SK-N-SH treated with all-trans-retinoic acid at 6 μM for 48 hours (cell line): ENCODE measurements at regions not wholly inside any gene's neighbourhood (a gene's known extent, or its start where the extent isn't known, plus 50 kb on each side); places are given as distances from the start of the nearest gene placed in this dataset.

Source experiments
- ATAC-seq: fragments of 200-7000 bp; cut with Tn5 transposase; 3 replicates; pipeline ENCODE4 v1.9.1; 2020; ENCODE audit warnings: mild to moderate bottlenecking, moderate library complexity
- ARNTL ChIP-seq: fragments of 450-650 bp; formaldehyde crosslinking; IDR thresholded peaks from 2 replicates; pipeline ENCODE4 v1.5.0; 2020; ENCODE audit warnings: low read depth, mild to moderate bottlenecking, moderate library complexity, borderline replicate concordance
- BACH2 ChIP-seq: fragments of 250-450 bp; sonication (Bioruptor Pico); IDR thresholded peaks from 2 replicates; pipeline ENCODE4 v1.9.0; 2021; ENCODE audit warnings: mild to moderate bottlenecking, borderline replicate concordance
- CREB5 ChIP-seq: fragments of 250-450 bp; sonication (Bioruptor Pico); IDR thresholded peaks from 2 replicates; pipeline ENCODE4 v1.5.1; 2020; ENCODE audit warnings: low read depth, mild to moderate bottlenecking, moderate library complexity
- CSDC2 ChIP-seq: fragments of 250-450 bp; sonication (Bioruptor Pico); IDR thresholded peaks from 2 replicates; pipeline ENCODE4 v1.5.0; 2020; ENCODE audit warnings: mild to moderate bottlenecking, moderate library complexity
- CSRNP3 ChIP-seq: fragments of 250-450 bp; sonication (Bioruptor Pico); IDR thresholded peaks from 2 replicates; pipeline ENCODE4 v1.5.1; 2021; ENCODE audit warnings: mild to moderate bottlenecking, moderate library complexity
- ESRRG ChIP-seq: fragments of 250-450 bp; sonication (Bioruptor Pico); IDR thresholded peaks from 2 replicates; pipeline ENCODE4 v1.6.1; 2021; ENCODE audit warnings: mild to moderate bottlenecking
- GLIS3 ChIP-seq: fragments of 250-450 bp; sonication (Bioruptor Pico); IDR thresholded peaks from 2 replicates; pipeline ENCODE4 v1.5.0; 2020; ENCODE audit warnings: mild to moderate bottlenecking, moderate library complexity
- ISL1 ChIP-seq: fragments of 250-450 bp; sonication (Bioruptor Pico); IDR thresholded peaks from 2 replicates; pipeline ENCODE4 v2.1.2; 2022; ENCODE audit warnings: mild to moderate bottlenecking, moderate library complexity
- OSR1 ChIP-seq: fragments of 250-450 bp; sonication (Bioruptor Pico); IDR thresholded peaks from 2 replicates; pipeline ENCODE4 v1.8.0; 2022; ENCODE audit warnings: moderate library complexity, mild to moderate bottlenecking, inconsistent platforms
- PATZ1 ChIP-seq: fragments of 250-450 bp; sonication (Bioruptor Pico); IDR thresholded peaks from 2 replicates; pipeline ENCODE4 v1.8.0; 2020; ENCODE audit warnings: mild to moderate bottlenecking, moderate library complexity, borderline replicate concordance
- PPARA ChIP-seq: fragments of 250-450 bp; sonication (Bioruptor Pico); IDR thresholded peaks from 2 replicates; pipeline ENCODE4 v1.5.0; 2020; ENCODE audit warnings: mild to moderate bottlenecking, borderline replicate concordance
- RARB ChIP-seq: fragments of 250-450 bp; sonication (Bioruptor Pico); IDR thresholded peaks from 2 replicates; pipeline ENCODE4 v1.8.0; 2021; ENCODE audit warnings: mild to moderate bottlenecking, moderate library complexity
- SNAI2 ChIP-seq: fragments of 250-450 bp; sonication (Bioruptor Pico); IDR thresholded peaks from 2 replicates; pipeline ENCODE4 v1.5.0; 2020; ENCODE audit warnings: mild to moderate bottlenecking, moderate library complexity
- TCF4 ChIP-seq: fragments of 250-450 bp; sonication (Bioruptor Pico); IDR thresholded peaks from 2 replicates; pipeline ENCODE4 v1.8.0; 2021; ENCODE audit warnings: mild to moderate bottlenecking, moderate library complexity, borderline replicate concordance
- ZFP3 ChIP-seq: fragments of 250-450 bp; sonication (Bioruptor Pico); IDR thresholded peaks from 2 replicates; pipeline ENCODE4 v1.5.0; 2020; ENCODE audit warnings: mild to moderate bottlenecking, moderate library complexity
- ZFP30 ChIP-seq: fragments of 450-650 bp; formaldehyde crosslinking; IDR thresholded peaks from 2 replicates; pipeline ENCODE4 v1.5.0; 2022; ENCODE audit warnings: mild to moderate bottlenecking, moderate library complexity
- ZNF565 ChIP-seq: fragments of 450-650 bp; formaldehyde crosslinking; conservative IDR thresholded peaks from 2 replicates; pipeline ENCODE4 v1.5.0; 2020; ENCODE audit warnings: low read depth, mild to moderate bottlenecking, moderate library complexity
- ZNF70 ChIP-seq: fragments of 450-650 bp; formaldehyde crosslinking; IDR thresholded peaks from 2 replicates; pipeline ENCODE4 v1.5.0; 2020; ENCODE audit warnings: mild to moderate bottlenecking, moderate library complexity

GRCh38 chr5:1965925-1966324, 83.2 kb upstream of the IRX4 start (continued):
- no peak for TF ChIP-seq PATZ1 (CRISPR knock-in tag)
- TF ChIP-seq CSDC2 (CRISPR knock-in tag) = no peak
- no peak for TF ChIP-seq ESRRG
- TF ChIP-seq TCF4 (CRISPR knock-in tag) = no peak
- TF ChIP-seq ZFP30 (CRISPR knock-in tag) = no peak
- no peak for TF ChIP-seq BACH2 (CRISPR knock-in tag)
- no peak for TF ChIP-seq ZNF70 (CRISPR knock-in tag)
- no peak for TF ChIP-seq ARNTL (CRISPR knock-in tag)
- TF ChIP-seq GLIS3 (CRISPR knock-in tag) = no peak
- TF ChIP-seq CSRNP3 = no peak

GRCh38 chr5:1963941-1964451, 81.3 kb upstream of the IRX4 start:
- no peak for TF ChIP-seq ARNTL (CRISPR knock-in tag)
- TF ChIP-seq ISL1 = no peak
- ATAC-seq = no peak

- no peak for TF ChIP-seq ISL1
- TF ChIP-seq CSDC2 (CRISPR knock-in tag) = no peak
- no peak for TF ChIP-seq ESRRG
- TF ChIP-seq PATZ1 (CRISPR knock-in tag) = no peak
- no peak for TF ChIP-seq RARB (CRISPR knock-in tag)
- no peak for TF ChIP-seq ZNF565 (CRISPR knock-in tag)
- no peak for ATAC-seq
Observed at GRCh38 chr5:1963358-1963757, 80.6 kb upstream of the IRX4 start.

- no peak for ATAC-seq
- no peak for TF ChIP-seq TCF4 (CRISPR knock-in tag)
- TF ChIP-seq CREB5 (CRISPR knock-in tag) = no peak
- TF ChIP-seq ARNTL (CRISPR knock-in tag) = no peak
- TF ChIP-seq PPARA = no peak
- no peak for TF ChIP-seq SNAI2 (CRISPR knock-in tag)
- no peak for TF ChIP-seq PATZ1 (CRISPR knock-in tag)
- TF ChIP-seq RARB (CRISPR knock-in tag) = no peak
- no peak for TF ChIP-seq ESRRG
- TF ChIP-seq ISL1 = no peak
- no peak for TF ChIP-seq ZFP3
- no peak for TF ChIP-seq GLIS3 (CRISPR knock-in tag)
- no peak for TF ChIP-seq OSR1 (CRISPR knock-in tag)
- TF ChIP-seq CSDC2 (CRISPR knock-in tag) = no peak
- TF ChIP-seq BACH2 (CRISPR knock-in tag) = no peak
- no peak for TF ChIP-seq CSRNP3
Observed at GRCh38 chr5:1962619-1963355, 80.1 kb upstream of the IRX4 start.
